Activated CD8-positive, alpha-beta T cell treated with anti-CD3 and anti-CD28 coated beads for 36 hours (primary cell): ENCODE measurements at regions not wholly inside any gene's neighbourhood (a gene's known extent, or its start where the extent isn't known, plus 50 kb on each side); places are given as distances from the start of the nearest gene placed in this dataset.

Source experiments
- ATAC-seq: fragments of 200-7000 bp; cut with Tn5 transposase; one replicate; pipeline ENCODE4 v1.10.0; 2021; ENCODE audit warnings: mild to moderate bottlenecking, moderate library complexity
- CTCF ChIA-PET: fragments of 350-600 bp; sonication (Branson Sonifier 250); formaldehyde crosslinking; loops from one replicate; lab custom pipeline; 2021; ENCODE audit warnings: antibody characterized with exemption; lab: Charles Lee
- POLR2A ChIA-PET: fragments of 350-600 bp; sonication (Branson Sonifier 250); formaldehyde crosslinking; loops from one replicate; lab custom pipeline; 2021; ENCODE audit warnings: antibody characterized with exemption; lab: Charles Lee
- DNase-seq: peaks from one replicate; pipeline ENCODE4 v3.0.0-alpha.2; 2020
- H3K27ac Mint-ChIP-seq: one replicate; pipeline ENCODE4 v1.8.0; 2021; ENCODE audit warnings: mild to moderate bottlenecking, mixed read lengths
- H3K27me3 Mint-ChIP-seq: one replicate; pipeline ENCODE4 v1.8.0; 2021; ENCODE audit warnings: mixed read lengths
- H3K36me3 Mint-ChIP-seq: one replicate; pipeline ENCODE4 v1.8.0; 2021; ENCODE audit warnings: low read depth, mixed read lengths
- H3K4me1 Mint-ChIP-seq: one replicate; pipeline ENCODE4 v1.8.0; 2021; ENCODE audit warnings: low read depth, mixed read lengths
- H3K4me3 Mint-ChIP-seq: one replicate; pipeline ENCODE4 v1.8.0; 2021; ENCODE audit warnings: mild to moderate bottlenecking, moderate library complexity, mixed read lengths
- H3K9me3 Mint-ChIP-seq: one replicate; pipeline ENCODE4 v1.8.0; 2021; ENCODE audit warnings: mixed read lengths
- intact Hi-C: fragments of 100-400 bp; cut with micrococcal nuclease; formaldehyde crosslinking; loops from one replicate; pipeline ENCODE4 v1.10.0; 2022
- TF ChIP-seq, protein P1 (sequence below): fragments of 200-600 bp; IDR thresholded peaks from one replicate; pipeline ENCODE4 v1.8.0; 2022; ENCODE audit warnings: antibody characterized with exemption, mild to moderate bottlenecking

DNA sequence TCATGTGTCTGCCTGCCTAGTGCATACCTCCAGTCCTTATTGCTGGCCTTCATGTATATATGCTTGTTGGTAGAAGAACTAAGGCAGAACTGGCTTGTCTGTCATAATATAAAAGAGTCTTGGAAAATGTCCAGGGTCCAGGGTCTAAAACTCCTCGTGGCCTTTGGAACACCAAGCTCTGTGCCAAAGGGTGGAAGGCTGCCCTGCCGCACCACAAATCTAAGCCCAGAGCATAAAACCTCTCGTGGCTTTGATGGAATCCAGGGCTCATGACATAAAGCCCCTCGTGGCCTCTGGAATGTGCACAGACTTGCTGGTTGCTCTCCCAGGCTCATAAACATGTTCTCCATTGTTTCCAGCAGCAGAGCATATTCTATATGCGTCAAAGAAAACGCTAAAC lies 107.9 kb downstream of the BBS10 start:
- no peaks in the 10 kb centered on the region for H3K9me3 Mint-ChIP-seq
- no peak overlapping the region for H3K4me3 Mint-ChIP-seq
- POLR2A ChIA-PET: no interaction called here
- H3K4me1 Mint-ChIP-seq: no peaks in the 10 kb centered on the region
- DNase-seq (no peak), ATAC-seq (no peak)
- H3K36me3 Mint-ChIP-seq: no peaks in the 10 kb centered on the region
- CTCF ChIA-PET: no interaction called here
- H3K27ac Mint-ChIP-seq: no peak overlapping the region
- intact Hi-C loops: no loop called here
- TF ChIP-seq, protein P1, sequence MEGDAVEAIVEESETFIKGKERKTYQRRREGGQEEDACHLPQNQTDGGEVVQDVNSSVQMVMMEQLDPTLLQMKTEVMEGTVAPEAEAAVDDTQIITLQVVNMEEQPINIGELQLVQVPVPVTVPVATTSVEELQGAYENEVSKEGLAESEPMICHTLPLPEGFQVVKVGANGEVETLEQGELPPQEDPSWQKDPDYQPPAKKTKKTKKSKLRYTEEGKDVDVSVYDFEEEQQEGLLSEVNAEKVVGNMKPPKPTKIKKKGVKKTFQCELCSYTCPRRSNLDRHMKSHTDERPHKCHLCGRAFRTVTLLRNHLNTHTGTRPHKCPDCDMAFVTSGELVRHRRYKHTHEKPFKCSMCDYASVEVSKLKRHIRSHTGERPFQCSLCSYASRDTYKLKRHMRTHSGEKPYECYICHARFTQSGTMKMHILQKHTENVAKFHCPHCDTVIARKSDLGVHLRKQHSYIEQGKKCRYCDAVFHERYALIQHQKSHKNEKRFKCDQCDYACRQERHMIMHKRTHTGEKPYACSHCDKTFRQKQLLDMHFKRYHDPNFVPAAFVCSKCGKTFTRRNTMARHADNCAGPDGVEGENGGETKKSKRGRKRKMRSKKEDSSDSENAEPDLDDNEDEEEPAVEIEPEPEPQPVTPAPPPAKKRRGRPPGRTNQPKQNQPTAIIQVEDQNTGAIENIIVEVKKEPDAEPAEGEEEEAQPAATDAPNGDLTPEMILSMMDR: no peak
- H3K27me3 Mint-ChIP-seq: peaks cover 2% of the 10 kb centered on the region

DNA sequence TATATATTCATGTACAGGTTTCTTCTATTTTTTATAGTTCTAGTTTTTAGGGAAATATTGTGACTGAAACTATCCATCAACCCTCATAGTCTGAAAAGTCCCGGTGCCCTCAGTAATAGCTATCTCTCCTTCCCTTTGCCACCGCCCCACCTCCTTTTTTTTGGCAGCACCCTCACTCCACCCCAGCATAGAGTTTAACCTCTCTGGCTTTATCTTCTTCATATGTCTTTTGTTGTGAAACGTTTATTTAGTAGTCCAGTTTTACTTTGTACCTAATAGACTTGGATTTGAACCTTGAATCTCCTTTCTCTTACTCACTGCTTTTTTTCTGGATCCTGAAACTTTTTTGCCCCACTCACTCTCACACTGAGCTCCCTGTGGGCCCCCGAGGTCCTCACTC lies 109.5 kb downstream of the BBS10 start:
- intact Hi-C loops: no loop called here
- Mint-ChIP-seq H3K4me1 (no peaks in the 10 kb centered on the region), H3K27ac (no peak overlapping the region), H3K36me3 (no peaks in the 10 kb centered on the region), H3K9me3 (no peaks in the 10 kb centered on the region), H3K4me3 (no peak overlapping the region), H3K27me3 (peaks cover 2% of the 10 kb centered on the region)
- TF ChIP-seq, protein P1: no peak
- POLR2A ChIA-PET: no interaction called here
- CTCF ChIA-PET: no interaction called here
- no peak for ATAC-seq
- DNase-seq: no peak

DNA sequence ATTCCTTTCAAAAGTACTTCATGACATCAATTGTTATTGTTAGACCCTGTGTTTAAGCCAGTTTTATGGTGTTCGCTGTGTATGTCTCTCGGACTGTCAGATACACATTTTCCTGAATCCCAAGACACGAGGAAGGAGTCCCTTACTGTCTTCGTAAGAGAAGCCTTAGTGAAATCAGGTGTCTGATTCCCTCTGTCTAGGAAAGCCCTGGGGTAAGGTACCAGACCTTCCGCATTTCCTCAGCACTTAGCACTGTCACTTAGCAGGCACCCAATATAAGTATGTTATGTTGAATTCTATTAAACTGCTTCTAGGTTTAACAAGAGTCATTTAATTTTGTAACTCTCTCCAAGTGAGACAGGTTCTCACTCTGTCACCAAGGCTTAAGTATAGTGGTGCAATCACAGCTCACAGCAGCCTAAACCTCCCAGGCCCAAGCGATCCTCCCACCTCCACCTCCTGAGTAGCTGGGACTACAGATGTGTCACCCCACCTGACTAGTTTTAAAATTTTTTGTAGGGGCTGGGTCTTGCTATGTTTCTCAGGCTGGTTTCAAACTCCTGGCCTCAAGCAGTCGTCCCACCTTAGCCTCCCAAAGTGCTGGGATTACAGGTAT lies 111.0 kb downstream of the BBS10 start:
- intact Hi-C loops: no loop called here
- POLR2A ChIA-PET: no interaction called here
- Mint-ChIP-seq H3K4me1 (no peaks in the 10 kb centered on the region), H3K4me3 (no peak overlapping the region), H3K36me3 (no peaks in the 10 kb centered on the region), H3K9me3 (no peaks in the 10 kb centered on the region), H3K27ac (no peak overlapping the region), H3K27me3 (peaks cover 2% of the 10 kb centered on the region)
- ATAC-seq (no peak), DNase-seq (no peak)
- CTCF ChIA-PET: no interaction called here
- TF ChIP-seq, protein P1: no peak

DNA sequence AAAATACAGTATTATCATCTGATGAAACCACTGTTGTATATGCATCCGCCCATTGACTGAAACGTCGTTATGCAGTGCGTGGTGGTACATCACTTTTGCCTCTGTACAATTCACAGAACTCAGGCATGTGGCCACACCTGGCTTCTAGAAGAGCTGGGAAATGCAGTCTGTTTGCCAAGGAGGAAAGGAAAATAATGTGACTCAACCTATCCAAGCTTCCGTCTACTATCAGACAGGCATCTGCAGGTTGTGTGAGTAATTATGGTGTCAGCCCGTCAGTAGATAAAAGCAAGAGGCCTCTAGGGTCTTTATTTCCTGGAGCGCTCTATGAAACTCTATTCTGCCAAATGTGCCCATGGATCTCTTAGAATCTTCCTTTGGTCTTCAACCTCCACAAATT lies 111.6 kb downstream of the BBS10 start:
- no peak overlapping the region for H3K4me3 Mint-ChIP-seq
- intact Hi-C loops: no loop called here
- ChIA-PET POLR2A (no interaction called here), CTCF (no interaction called here)
- no peaks in the 10 kb centered on the region for H3K4me1 Mint-ChIP-seq
- DNase-seq (no peak), ATAC-seq (no peak)
- peaks cover 2% of the 10 kb centered on the region for H3K27me3 Mint-ChIP-seq
- H3K27ac Mint-ChIP-seq: no peak overlapping the region
- H3K9me3 Mint-ChIP-seq: no peaks in the 10 kb centered on the region
- TF ChIP-seq, protein P1: no peak
- no peaks in the 10 kb centered on the region for H3K36me3 Mint-ChIP-seq

DNA sequence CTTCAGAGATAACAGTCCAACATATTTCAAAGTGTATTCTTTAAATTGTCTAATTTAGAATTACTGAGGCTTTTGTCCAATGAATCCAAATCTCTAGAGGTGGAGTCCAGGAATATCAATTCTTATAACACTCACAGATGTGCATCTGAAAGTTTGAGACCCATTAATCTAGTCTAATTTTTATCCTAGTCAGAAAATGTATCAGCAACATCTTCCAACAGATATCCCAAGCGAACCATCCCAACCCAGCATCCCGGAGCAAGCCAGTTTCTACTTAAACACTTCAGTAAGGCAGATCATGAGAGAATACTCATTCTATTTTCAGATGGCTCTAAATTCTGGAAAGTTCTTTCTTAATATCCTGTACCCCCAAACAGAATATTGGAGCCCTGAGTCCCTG lies 113.5 kb downstream of the BBS10 start:
- H3K4me1 Mint-ChIP-seq: no peaks in the 10 kb centered on the region
- DNase-seq (no peak), ATAC-seq (no peak)
- no peaks in the 10 kb centered on the region for H3K9me3 Mint-ChIP-seq
- CTCF ChIA-PET: interaction anchor here (0.7 kb wide), 1 partner anchor 80 kb away, joined by 3 read pairs; no protein-coding TSS in a partner anchor
- POLR2A ChIA-PET: no interaction called here
- H3K4me3 Mint-ChIP-seq: no peak overlapping the region
- TF ChIP-seq, protein P1: no peak
- no peak overlapping the region for H3K27ac Mint-ChIP-seq
- intact Hi-C loops: no loop called here
- H3K36me3 Mint-ChIP-seq: no peaks in the 10 kb centered on the region
- H3K27me3 Mint-ChIP-seq: peaks cover 3% of the 10 kb centered on the region
